ENCODE measurements at regions not wholly inside any gene's neighbourhood (a gene's known extent, or its start where the extent isn't known, plus 50 kb on each side); places are given as distances from the start of the nearest gene placed in this dataset.

DNA sequence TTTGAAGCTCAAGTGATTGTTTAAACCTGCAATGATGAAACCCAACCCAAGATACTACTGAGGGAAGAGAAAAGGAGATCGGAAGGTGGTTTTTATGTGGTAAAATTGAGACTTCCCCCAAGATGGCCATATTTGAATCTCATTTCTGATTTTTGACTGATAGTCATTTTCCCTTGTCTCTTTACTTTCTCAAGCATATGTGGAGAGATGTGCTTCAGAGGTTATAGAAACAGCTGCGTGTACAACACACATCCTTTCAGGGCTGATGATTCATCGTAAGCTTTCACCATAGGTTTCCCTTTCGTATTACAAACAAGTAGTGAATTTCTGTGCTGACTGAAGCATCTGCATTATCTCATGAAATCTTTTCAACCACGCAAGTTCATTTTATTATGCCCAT, 276.2 kb downstream of the EMP1 start:
- Histone ChIP-seq H3K9ac (ENCODE audit: insufficient read depth, low read depth, low read length) (no peak overlapping the region), H3K4me3 (replicated peaks in 1 of 3; ENCODE audit: insufficient read depth in 1 of 3, low read depth in 2 of 3, low read length in 3 of 3) (no peak overlapping the region), H2AFZ (ENCODE audit: low read length) (no peak overlapping the region), H3K4me1 (ENCODE audit: insufficient read depth, low read length) (no peaks in the 10 kb centered on the region), H3K9me3 (ENCODE audit: low read length) (no peaks in the 10 kb centered on the region), H3K36me3 (replicated peaks in 1 of 2; ENCODE audit: control insufficient read depth in 1 of 2, insufficient read depth in 2 of 2, low read length in 2 of 2) (no peaks in the 10 kb centered on the region), H3K79me2 (ENCODE audit: insufficient read depth, low read length) (no peaks in the 10 kb centered on the region), H3K27me3 (ENCODE audit: control insufficient read depth in 1 of 2, insufficient read depth in 2 of 2, low read length in 2 of 2) (peaks cover 1 to 6% of the 10 kb centered on the region in 2 experiments; a peak in 2 of 5 replicates), H3K27ac (ENCODE audit: extremely low read length, insufficient read depth, low read length) (no peak overlapping the region), H4K20me1 (ENCODE audit: insufficient read depth, low read length) (no peaks in the 10 kb centered on the region), H3K4me2 (ENCODE audit: low read depth, low read length) (no peak overlapping the region)
- FAIRE-seq (no peak), DNase-seq (ENCODE audit: low spot score) (no peak), ATAC-seq (no peak)
- 47% methylated on average over 5 of the region's 5 CpGs for WGBS (ENCODE audit: low lambda C conversion rate)
- TF ChIP-seq ZNF205 (CRISPR knock-in tag; IDR thresholded peaks at IDR 0.05) (no peak), ZSCAN21 (CRISPR knock-in tag; IDR thresholded peaks at IDR 0.05; ENCODE audit: borderline replicate concordance) (no peak), RXRB (CRISPR knock-in tag; IDR thresholded peaks at IDR 0.05; ENCODE audit: borderline replicate concordance) (no peak), NONO (IDR thresholded peaks at IDR 0.05) (no peak), NONO (CRISPR knock-in tag; conservative IDR thresholded peaks at IDR 0.05) (no peak), ZIK1 (CRISPR knock-in tag; IDR thresholded peaks at IDR 0.05; ENCODE audit: borderline replicate concordance, low read depth) (no peak), KAT7 (CRISPR knock-in tag; IDR thresholded peaks at IDR 0.05; ENCODE audit: borderline replicate concordance) (no peak), DPF2 (CRISPR knock-in tag; IDR thresholded peaks at IDR 0.05; ENCODE audit: borderline replicate concordance, low read depth) (no peak), TCF7L2 (IDR thresholded peaks at IDR 0.05; ENCODE audit: low read depth, low read length) (no peak), SRSF4 (IDR thresholded peaks at IDR 0.05; ENCODE audit: low read depth, low read length, poor library complexity, severe bottlenecking) (no peak), ZFP36 (IDR thresholded peaks at IDR 0.05; ENCODE audit: borderline replicate concordance, low read depth, low read length, partially characterized antibody) (no peak)
- TF ChIP-seq, protein P1, sequence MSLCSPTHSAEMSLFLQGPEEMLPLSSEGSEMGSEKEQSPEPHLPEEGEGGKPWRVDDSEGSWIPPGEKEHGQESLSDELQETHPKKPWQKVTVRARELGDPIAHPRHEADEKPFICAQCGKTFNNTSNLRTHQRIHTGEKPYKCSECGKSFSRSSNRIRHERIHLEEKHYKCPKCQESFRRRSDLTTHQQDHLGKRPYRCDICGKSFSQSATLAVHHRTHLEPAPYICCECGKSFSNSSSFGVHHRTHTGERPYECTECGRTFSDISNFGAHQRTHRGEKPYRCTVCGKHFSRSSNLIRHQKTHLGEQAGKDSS (CRISPR knock-in tag; IDR thresholded peaks at IDR 0.05; ENCODE audit: borderline replicate concordance, low read depth): no peak
- TF ChIP-seq, protein P2, sequence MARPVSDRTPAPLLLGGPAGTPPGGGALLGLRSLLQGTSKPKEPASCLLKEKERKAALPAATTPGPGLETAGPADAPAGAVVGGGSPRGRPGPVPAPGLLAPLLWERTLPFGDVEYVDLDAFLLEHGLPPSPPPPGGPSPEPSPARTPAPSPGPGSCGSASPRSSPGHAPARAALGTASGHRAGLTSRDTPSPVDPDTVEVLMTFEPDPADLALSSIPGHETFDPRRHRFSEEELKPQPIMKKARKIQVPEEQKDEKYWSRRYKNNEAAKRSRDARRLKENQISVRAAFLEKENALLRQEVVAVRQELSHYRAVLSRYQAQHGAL (CRISPR knock-in tag; IDR thresholded peaks at IDR 0.05; ENCODE audit: not compliant biosample characterization): no peak
- TF ChIP-seq, protein P3, sequence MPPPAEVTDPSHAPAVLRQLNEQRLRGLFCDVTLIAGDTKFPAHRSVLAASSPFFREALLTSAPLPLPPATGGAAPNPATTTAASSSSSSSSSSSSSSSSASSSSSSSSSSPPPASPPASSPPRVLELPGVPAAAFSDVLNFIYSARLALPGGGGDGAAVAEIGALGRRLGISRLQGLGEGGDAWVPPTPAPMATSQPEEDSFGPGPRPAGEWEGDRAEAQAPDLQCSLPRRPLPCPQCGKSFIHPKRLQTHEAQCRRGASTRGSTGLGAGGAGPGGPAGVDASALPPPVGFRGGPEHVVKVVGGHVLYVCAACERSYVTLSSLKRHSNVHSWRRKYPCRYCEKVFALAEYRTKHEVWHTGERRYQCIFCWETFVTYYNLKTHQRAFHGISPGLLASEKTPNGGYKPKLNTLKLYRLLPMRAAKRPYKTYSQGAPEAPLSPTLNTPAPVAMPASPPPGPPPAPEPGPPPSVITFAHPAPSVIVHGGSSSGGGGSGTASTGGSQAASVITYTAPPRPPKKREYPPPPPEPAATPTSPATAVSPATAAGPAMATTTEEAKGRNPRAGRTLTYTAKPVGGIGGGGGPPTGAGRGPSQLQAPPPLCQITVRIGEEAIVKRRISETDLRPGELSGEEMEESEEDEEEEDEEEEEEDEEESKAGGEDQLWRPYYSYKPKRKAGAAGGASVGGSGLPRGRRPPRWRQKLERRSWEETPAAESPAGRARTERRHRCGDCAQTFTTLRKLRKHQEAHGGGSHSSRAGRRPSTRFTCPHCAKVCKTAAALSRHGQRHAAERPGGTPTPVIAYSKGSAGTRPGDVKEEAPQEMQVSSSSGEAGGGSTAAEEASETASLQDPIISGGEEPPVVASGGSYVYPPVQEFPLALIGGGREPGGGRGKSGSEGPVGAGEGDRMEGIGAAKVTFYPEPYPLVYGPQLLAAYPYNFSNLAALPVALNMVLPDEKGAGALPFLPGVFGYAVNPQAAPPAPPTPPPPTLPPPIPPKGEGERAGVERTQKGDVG (CRISPR knock-in tag; IDR thresholded peaks at IDR 0.05; ENCODE audit: borderline replicate concordance): no peak
- TF ChIP-seq, protein P4, sequence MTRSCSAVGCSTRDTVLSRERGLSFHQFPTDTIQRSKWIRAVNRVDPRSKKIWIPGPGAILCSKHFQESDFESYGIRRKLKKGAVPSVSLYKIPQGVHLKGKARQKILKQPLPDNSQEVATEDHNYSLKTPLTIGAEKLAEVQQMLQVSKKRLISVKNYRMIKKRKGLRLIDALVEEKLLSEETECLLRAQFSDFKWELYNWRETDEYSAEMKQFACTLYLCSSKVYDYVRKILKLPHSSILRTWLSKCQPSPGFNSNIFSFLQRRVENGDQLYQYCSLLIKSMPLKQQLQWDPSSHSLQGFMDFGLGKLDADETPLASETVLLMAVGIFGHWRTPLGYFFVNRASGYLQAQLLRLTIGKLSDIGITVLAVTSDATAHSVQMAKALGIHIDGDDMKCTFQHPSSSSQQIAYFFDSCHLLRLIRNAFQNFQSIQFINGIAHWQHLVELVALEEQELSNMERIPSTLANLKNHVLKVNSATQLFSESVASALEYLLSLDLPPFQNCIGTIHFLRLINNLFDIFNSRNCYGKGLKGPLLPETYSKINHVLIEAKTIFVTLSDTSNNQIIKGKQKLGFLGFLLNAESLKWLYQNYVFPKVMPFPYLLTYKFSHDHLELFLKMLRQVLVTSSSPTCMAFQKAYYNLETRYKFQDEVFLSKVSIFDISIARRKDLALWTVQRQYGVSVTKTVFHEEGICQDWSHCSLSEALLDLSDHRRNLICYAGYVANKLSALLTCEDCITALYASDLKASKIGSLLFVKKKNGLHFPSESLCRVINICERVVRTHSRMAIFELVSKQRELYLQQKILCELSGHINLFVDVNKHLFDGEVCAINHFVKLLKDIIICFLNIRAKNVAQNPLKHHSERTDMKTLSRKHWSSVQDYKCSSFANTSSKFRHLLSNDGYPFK (CRISPR knock-in tag; IDR thresholded peaks at IDR 0.05; ENCODE audit: borderline replicate concordance): no peak
- CTCF ChIA-PET (ENCODE audit: low intra/inter-chr PET ratio, low total read pairs): no interaction called here
- POLR2A ChIA-PET: no interaction called here
- intact Hi-C loops (cut with micrococcal nuclease; ENCODE audit: unreplicated experiment): no loop called here
- in situ Hi-C loops (cut with HindIII; ENCODE audit: extremely low pct_ligation_motif_present, low pct_unique_long_range_greater_than_20kb): no loop called here
- no TSS peak for BruUV-seq (replicated peaks)

Measured in HepG2 (cell line).